ENCODE measurements at regions not wholly inside any gene's neighbourhood (a gene's known extent, or its start where the extent isn't known, plus 50 kb on each side); places are given as distances from the start of the nearest gene placed in this dataset.

GRCh38 chr6:149173222-149173621, 144.3 kb upstream of the TAB2 start:
- TF ChIP-seq EZH2 (IDR thresholded peaks at IDR 0.05; ENCODE audit: insufficient read depth, poor library complexity, severe bottlenecking), result no peak
- no peak for TF ChIP-seq EZH2phosphoT487 (IDR thresholded peaks at IDR 0.05; ENCODE audit: insufficient read depth, low read depth)

All from GM23248 (cell line).